HG03039 (cell line): ENCODE measurements at regions not wholly inside any gene's neighbourhood (a gene's known extent, or its start where the extent isn't known, plus 50 kb on each side); places are given as distances from the start of the nearest gene placed in this dataset.
"Not testable (repeated sequence)": the region's sequence is repeated elsewhere in the genome, so short reads cannot be mapped to it uniquely, and the experiment has no call there.

Source experiments
- ATAC-seq: cut with Tn5 transposase; IDR thresholded peaks from one replicate; pipeline ENCODE4 v1.9.1; 2021; ENCODE audit warnings: mild to moderate bottlenecking, moderate library complexity; ENCODE audit not compliant: unreplicated experiment

- no peak for ATAC-seq
Observed at GRCh38 chr7:136441835-136442234, 426.6 kb upstream of the CHRM2 start.

GRCh38 chr7:136431736-136432135, 436.7 kb upstream of the CHRM2 start:
- not testable (repeated sequence) for ATAC-seq

DNA sequence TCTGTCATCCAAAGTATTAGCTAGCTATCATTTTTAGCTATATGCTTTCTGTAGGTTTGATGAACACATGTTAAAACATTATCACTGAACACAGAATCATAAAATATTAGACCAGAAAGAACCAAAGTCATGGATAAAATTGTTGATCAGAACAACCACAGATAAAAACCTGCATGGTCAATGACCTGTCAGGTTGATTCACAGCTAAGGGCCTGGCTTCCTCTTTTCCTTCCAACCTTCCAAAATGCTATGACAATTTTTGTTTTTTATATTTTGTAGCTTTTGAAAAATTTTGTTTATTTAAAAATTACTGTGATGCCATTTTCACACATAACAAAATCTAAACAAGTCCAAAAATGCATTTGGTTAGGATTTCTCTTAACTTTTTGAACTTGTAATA, 444.4 kb upstream of the CHRM2 start:
- no peak for ATAC-seq

DNA sequence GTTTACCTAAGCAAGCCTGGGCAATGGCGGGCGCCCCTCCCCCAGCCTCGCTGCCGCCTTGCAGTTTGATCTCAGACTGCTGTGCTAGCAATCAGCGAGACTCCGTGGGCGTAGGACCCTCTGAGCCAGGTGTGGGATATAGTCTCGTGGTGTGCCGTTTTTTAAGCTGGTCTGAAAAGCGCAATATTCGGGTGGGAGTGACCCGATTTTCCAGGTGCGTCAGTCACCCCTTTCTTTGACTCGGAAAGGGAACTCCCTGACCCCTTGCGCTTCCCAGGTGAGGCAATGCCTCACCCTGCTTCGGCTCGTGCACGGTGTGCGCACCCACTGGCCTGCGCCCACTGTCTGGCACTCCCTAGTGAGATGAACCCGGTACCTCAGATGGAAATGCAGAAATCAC, 442.6 kb upstream of the MTPN start:
- not testable (repeated sequence) for ATAC-seq

- no peak for ATAC-seq
Observed at GRCh38 chr7:136412952-136413351, 435.8 kb upstream of the MTPN start.

- peak; percentile 96 for ATAC-seq
Observed at GRCh38 chr7:136405931-136406777, 429.0 kb upstream of the MTPN start.

DNA sequence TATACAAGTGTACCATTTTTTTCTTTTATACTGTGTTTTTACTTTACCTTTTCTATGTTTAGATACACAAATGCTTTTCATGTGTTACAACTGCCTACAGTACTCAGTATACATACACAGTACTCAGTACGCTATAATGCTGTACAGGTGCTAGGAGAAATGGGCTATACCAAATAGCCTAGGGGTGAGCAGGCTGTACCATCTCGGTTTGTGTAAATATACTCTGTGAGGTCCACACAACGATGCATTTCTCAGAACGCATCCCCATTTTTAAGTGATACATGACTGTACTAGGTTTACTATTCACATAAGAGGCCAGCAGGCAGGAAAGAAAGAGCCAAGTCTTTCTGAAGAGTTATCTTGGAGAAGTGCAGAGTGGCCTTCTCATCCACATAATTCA, 426.4 kb upstream of the MTPN start:
- no peak for ATAC-seq

- ATAC-seq = no peak
Observed at GRCh38 chr7:136400877-136401276, 423.7 kb upstream of the MTPN start.

GRCh38 chr7:136399385-136399784, 422.2 kb upstream of the MTPN start:
- ATAC-seq = no peak

- ATAC-seq = no peak
Observed at GRCh38 chr7:136392856-136393255, 415.7 kb upstream of the MTPN start.

- ATAC-seq = no peak
Observed at GRCh38 chr7:136391371-136391770, 414.2 kb upstream of the MTPN start.

GRCh38 chr7:136389933-136390332, 412.8 kb upstream of the MTPN start:
- no peak for ATAC-seq

GRCh38 chr7:136386876-136387275, 409.7 kb upstream of the MTPN start:
- no peak for ATAC-seq

GRCh38 chr7:136371409-136371808, 394.2 kb upstream of the MTPN start:
- not testable (repeated sequence) for ATAC-seq

DNA sequence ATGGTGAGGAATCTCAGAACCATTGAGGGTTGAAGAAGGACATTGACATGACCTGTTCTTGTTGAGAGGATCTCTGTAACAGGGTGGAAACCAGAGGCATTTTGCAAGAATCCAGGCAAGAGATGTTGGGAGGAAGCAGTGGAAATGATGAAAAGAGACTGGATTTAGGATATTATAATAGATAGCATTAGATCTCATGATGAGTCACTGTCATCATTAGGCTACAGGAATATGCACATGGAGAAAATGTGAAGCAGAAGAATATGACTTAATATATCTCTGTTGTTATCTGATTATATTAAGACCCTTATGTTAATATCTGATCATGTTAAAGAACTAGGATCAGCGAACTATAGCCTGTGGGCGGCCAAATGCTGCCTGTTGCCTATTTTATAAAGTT, 393.0 kb upstream of the MTPN start:
- ATAC-seq = no peak

- no peak for ATAC-seq
Observed at GRCh38 chr7:136369225-136369624, 392.1 kb upstream of the MTPN start.

- peak; percentile 97 for ATAC-seq
Observed at GRCh38 chr7:136359333-136359903, 382.3 kb upstream of the MTPN start.

GRCh38 chr7:136353287-136353686, 376.1 kb upstream of the MTPN start:
- ATAC-seq = peak; percentile 46

DNA sequence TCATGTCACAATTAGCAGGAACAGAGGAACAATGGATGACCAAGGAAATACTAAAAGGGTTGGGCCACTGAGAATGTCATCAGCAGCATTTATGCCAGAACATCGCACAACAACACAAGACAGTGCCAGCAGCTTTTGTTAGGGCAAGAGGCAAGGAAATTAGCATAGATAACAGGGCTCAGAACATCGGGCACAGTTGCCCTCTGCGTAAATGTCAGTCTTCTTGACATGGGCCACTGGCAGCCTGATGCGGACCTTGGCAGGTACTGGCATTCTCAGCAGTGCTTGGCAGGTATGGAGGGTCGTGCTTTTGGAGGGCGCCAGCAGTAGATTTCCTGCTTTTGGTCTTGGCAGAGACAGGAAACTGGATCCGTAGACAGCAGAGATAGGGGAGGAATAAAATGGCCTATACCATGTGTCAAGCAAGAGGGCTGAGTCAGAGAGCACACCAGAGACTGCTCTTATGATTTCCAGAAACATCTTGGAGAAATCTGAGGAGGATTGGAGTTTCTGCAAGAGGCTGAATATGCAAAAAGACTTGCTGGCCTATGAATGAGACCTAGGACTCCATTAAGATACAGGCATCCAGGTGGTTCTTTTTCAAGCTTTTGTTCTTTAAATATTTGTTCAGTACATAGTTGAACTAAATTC, 371.5 kb upstream of the MTPN start:
- ATAC-seq = no peak

- ATAC-seq = no peak
Observed at GRCh38 chr7:136348142-136348541, 371.0 kb upstream of the MTPN start.

- ATAC-seq = no peak
Observed at GRCh38 chr7:136347488-136347887, 370.3 kb upstream of the MTPN start.

GRCh38 chr7:136342251-136342650, 365.1 kb upstream of the MTPN start:
- ATAC-seq = no peak
